Hepatocyte (in vitro differentiated cells): ENCODE measurements at regions not wholly inside any gene's neighbourhood (a gene's known extent, or its start where the extent isn't known, plus 50 kb on each side); places are given as distances from the start of the nearest gene placed in this dataset.

Source experiments
- CTCF ChIP-seq: fragments of 200-600 bp; sonication (generic); IDR thresholded peaks from 2 replicates; pipeline ENCODE4 v1.5.1; 2016; ENCODE audit warnings: antibody characterized with exemption, mild to moderate bottlenecking; ENCODE audit not compliant: poor library complexity
- EZH2 ChIP-seq: fragments of 200-600 bp; sonication (generic); IDR thresholded peaks from 2 replicates; pipeline ENCODE4 v1.6.1; 2016; ENCODE audit warnings: antibody characterized with exemption, mild to moderate bottlenecking, borderline replicate concordance

GRCh38 chr20:6678101-6678500, 89.4 kb upstream of the BMP2 start:
- TF ChIP-seq CTCF (no peak), EZH2 (no peak)
